ENCODE measurements at regions not wholly inside any gene's neighbourhood (a gene's known extent, or its start where the extent isn't known, plus 50 kb on each side); places are given as distances from the start of the nearest gene placed in this dataset.
A peak's percentile ranks its signal among the peaks of the same experiment; 100 is the strongest.

- Histone ChIP-seq H4K20me1 (ENCODE audit: low read depth, low read length) (no peaks in the 10 kb centered on the region), H3K36me3 (ENCODE audit: low read length) (no peaks in the 10 kb centered on the region), H2AFZ (ENCODE audit: low read depth, low read length, severe bottlenecking) (no peak overlapping the region), H3K27me3 (ENCODE audit: low read length) (no peaks in the 10 kb centered on the region), H3F3A (ENCODE audit: insufficient read depth) (no peaks in the 10 kb centered on the region), H3K9ac (ENCODE audit: low read length) (no peak overlapping the region), H3K79me2 (ENCODE audit: insufficient read depth, low read length) (no peaks in the 10 kb centered on the region), H3K4me2 (ENCODE audit: low read depth, low read length, poor library complexity, severe bottlenecking) (no peak overlapping the region), H3K27ac (ENCODE audit: low read depth, low read length) (no peak overlapping the region), H3K9me3 (ENCODE audit: insufficient read depth, low read length) (no peaks in the 10 kb centered on the region), H3K9me2 (replicated peaks; ENCODE audit: insufficient read depth, low read length) (no peaks in the 10 kb centered on the region), H3K4me3 (ENCODE audit: insufficient read depth, low read length, poor library complexity, severe bottlenecking) (no peak overlapping the region)
- TF ChIP-seq EZH2phosphoT487 (conservative IDR thresholded peaks at IDR 0.05; ENCODE audit: low read length) = no peak
- no peak for TF ChIP-seq CTCF (IDR thresholded peaks at IDR 0.05; ENCODE audit: insufficient read depth, low read length, poor library complexity, severe bottlenecking)
These were observed 197.2 kb downstream of the GRXCR1 start for GRCh38 chr4:43089730-43090129.

DNA sequence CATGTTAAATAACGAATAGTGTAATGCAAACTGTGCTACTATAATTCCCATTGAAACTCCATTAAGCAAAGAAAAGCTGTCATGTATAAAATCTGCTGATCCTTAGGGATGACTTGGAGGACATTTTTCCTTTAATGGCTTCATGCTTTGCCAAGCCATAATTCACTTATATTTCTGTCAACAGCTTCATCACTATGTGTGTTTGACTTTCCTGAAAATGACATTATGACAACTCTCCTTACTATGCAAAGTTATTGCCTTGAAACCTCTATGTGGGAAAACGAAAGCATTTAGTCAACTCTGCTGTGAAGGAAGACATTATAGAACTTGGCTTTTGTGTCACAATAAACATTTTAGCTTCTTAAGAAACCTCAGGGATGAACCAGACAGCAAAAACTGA, 210.5 kb downstream of the GRXCR1 start:
- H3K9me2 ChIP-seq (replicated peaks; ENCODE audit: insufficient read depth, low read length) = no peaks in the 10 kb centered on the region
- H3K4me3 ChIP-seq (ENCODE audit: insufficient read depth, low read length, poor library complexity, severe bottlenecking) = no peak overlapping the region
- H3K9ac ChIP-seq (ENCODE audit: low read length) = no peak overlapping the region
- no peak overlapping the region for H3K27ac ChIP-seq (ENCODE audit: low read depth, low read length)
- H3K27me3 ChIP-seq (ENCODE audit: low read length) = no peaks in the 10 kb centered on the region
- H4K20me1 ChIP-seq (ENCODE audit: low read depth, low read length) = no peaks in the 10 kb centered on the region
- H3K4me2 ChIP-seq (ENCODE audit: low read depth, low read length, poor library complexity, severe bottlenecking) = peak overlapping the region; percentile 10
- H2AFZ ChIP-seq (ENCODE audit: low read depth, low read length, severe bottlenecking) = no peak overlapping the region
- no peaks in the 10 kb centered on the region for H3K36me3 ChIP-seq (ENCODE audit: low read length)
- no peaks in the 10 kb centered on the region for H3K79me2 ChIP-seq (ENCODE audit: insufficient read depth, low read length)
- TF ChIP-seq CTCF (IDR thresholded peaks at IDR 0.05; ENCODE audit: insufficient read depth, low read length, poor library complexity, severe bottlenecking) = no peak
- no peak for TF ChIP-seq EZH2phosphoT487 (conservative IDR thresholded peaks at IDR 0.05; ENCODE audit: low read length)
- H3F3A ChIP-seq (ENCODE audit: insufficient read depth) = no peaks in the 10 kb centered on the region
- no peaks in the 10 kb centered on the region for H3K9me3 ChIP-seq (ENCODE audit: insufficient read depth, low read length)

- Histone ChIP-seq H3K36me3 (ENCODE audit: low read length) (no peaks in the 10 kb centered on the region), H3K4me2 (ENCODE audit: low read depth, low read length, poor library complexity, severe bottlenecking) (no peak overlapping the region), H2AFZ (ENCODE audit: low read depth, low read length, severe bottlenecking) (no peak overlapping the region), H3F3A (ENCODE audit: insufficient read depth) (no peaks in the 10 kb centered on the region), H3K4me3 (ENCODE audit: insufficient read depth, low read length, poor library complexity, severe bottlenecking) (no peak overlapping the region), H3K9me3 (ENCODE audit: insufficient read depth, low read length) (no peaks in the 10 kb centered on the region), H4K20me1 (ENCODE audit: low read depth, low read length) (no peaks in the 10 kb centered on the region), H3K9me2 (replicated peaks; ENCODE audit: insufficient read depth, low read length) (no peaks in the 10 kb centered on the region), H3K9ac (ENCODE audit: low read length) (no peak overlapping the region), H3K27me3 (ENCODE audit: low read length) (no peaks in the 10 kb centered on the region), H3K27ac (ENCODE audit: low read depth, low read length) (no peak overlapping the region), H3K79me2 (ENCODE audit: insufficient read depth, low read length) (no peaks in the 10 kb centered on the region)
- no peak for TF ChIP-seq EZH2phosphoT487 (conservative IDR thresholded peaks at IDR 0.05; ENCODE audit: low read length)
- no peak for TF ChIP-seq CTCF (IDR thresholded peaks at IDR 0.05; ENCODE audit: insufficient read depth, low read length, poor library complexity, severe bottlenecking)
These were observed 219.6 kb downstream of the GRXCR1 start for GRCh38 chr4:43112139-43112538.

DNA sequence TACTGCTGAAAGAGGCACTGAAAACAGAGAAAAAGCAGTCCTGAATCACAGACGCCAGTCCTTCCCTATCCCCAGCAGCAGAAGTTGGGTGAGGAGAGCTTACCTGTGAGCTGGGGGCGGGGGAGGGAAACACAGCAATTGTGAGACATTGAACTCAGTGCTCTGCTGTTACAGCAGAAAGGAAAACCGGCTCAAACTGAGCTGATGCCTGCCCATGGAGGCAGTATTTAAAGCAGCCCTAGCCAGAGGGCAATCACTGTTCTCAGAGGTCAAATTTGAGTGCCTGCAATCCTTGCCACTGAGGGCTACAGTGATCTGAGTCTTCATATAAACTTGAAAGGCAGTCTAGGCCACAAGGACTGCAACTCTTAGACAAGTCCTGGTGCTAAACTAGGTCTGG, 220.7 kb downstream of the GRXCR1 start:
- H3K27me3 ChIP-seq (ENCODE audit: low read length) = no peaks in the 10 kb centered on the region
- H3K9ac ChIP-seq (ENCODE audit: low read length) = no peak overlapping the region
- no peaks in the 10 kb centered on the region for H4K20me1 ChIP-seq (ENCODE audit: low read depth, low read length)
- H3K9me2 ChIP-seq (replicated peaks; ENCODE audit: insufficient read depth, low read length) = no peaks in the 10 kb centered on the region
- no peaks in the 10 kb centered on the region for H3F3A ChIP-seq (ENCODE audit: insufficient read depth)
- no peak overlapping the region for H3K4me3 ChIP-seq (ENCODE audit: insufficient read depth, low read length, poor library complexity, severe bottlenecking)
- TF ChIP-seq EZH2phosphoT487 (conservative IDR thresholded peaks at IDR 0.05; ENCODE audit: low read length) (no peak), CTCF (IDR thresholded peaks at IDR 0.05; ENCODE audit: insufficient read depth, low read length, poor library complexity, severe bottlenecking) (no peak)
- H3K36me3 ChIP-seq (ENCODE audit: low read length) = no peaks in the 10 kb centered on the region
- H3K9me3 ChIP-seq (ENCODE audit: insufficient read depth, low read length) = no peaks in the 10 kb centered on the region
- no peak overlapping the region for H3K4me2 ChIP-seq (ENCODE audit: low read depth, low read length, poor library complexity, severe bottlenecking)
- no peaks in the 10 kb centered on the region for H3K79me2 ChIP-seq (ENCODE audit: insufficient read depth, low read length)
- H3K27ac ChIP-seq (ENCODE audit: low read depth, low read length) = no peak overlapping the region
- H2AFZ ChIP-seq (ENCODE audit: low read depth, low read length, severe bottlenecking) = no peak overlapping the region

Data from SU-DHL-6 (cell line).